Testis (tissue), 2 donors: ENCODE measurements at regions not wholly inside any gene's neighbourhood (a gene's known extent, or its start where the extent isn't known, plus 50 kb on each side); places are given as distances from the start of the nearest gene placed in this dataset.

Experiments
- DNase-seq: peaks from one replicate; pipeline ENCODE4 v3.0.0-alpha.2; 2019
- H3K27ac ChIP-seq, 2 donors: fragments of 200-600 bp; sonication (generic); one replicate each; pipeline ENCODE4 v1.5.1; 2019
- H3K27me3 ChIP-seq: fragments of 200-600 bp; sonication (generic); one replicate; pipeline ENCODE4 v1.5.1; 2019
- H3K36me3 ChIP-seq: fragments of 200-600 bp; sonication (generic); one replicate; pipeline ENCODE4 v1.5.1; 2017; ENCODE audit warnings: low read depth; ENCODE audit errors: missing control alignments
- H3K4me1 ChIP-seq: fragments of 200-600 bp; sonication (generic); one replicate; pipeline ENCODE4 v1.5.1; 2019
- H3K4me3 ChIP-seq, 2 donors: fragments of 200-600 bp; sonication (generic); one replicate each; pipeline ENCODE4 v1.5.1; 2017 to 2019
- H3K9me3 ChIP-seq: fragments of 200-600 bp; sonication (generic); one replicate; pipeline ENCODE4 v1.5.1; 2017
- POLR2A ChIP-seq: fragments of 450-650 bp; IDR thresholded peaks from one replicate; pipeline ENCODE4 v1.6.1; 2017; ENCODE audit warnings: antibody characterized with exemption, mild to moderate bottlenecking, moderate library complexity
- WGBS, 2 donors: methylation state at CpG; one replicate each; pipeline ENCODE4 v1.1.5; 2018; 5-methylcytosine and 5-hydroxymethylcytosine counted together
- intact Hi-C: fragments of 100-400 bp; cut with DNase I; formaldehyde crosslinking; loops from one replicate; pipeline ENCODE4 v1.15.1; 2023; ENCODE audit warnings: low total_unique reads
- TF ChIP-seq, protein P1 (sequence below), 3 experiments: fragments of 450-650 bp in 2 of 3; fragments of 200-600 bp in 1 of 3; sonication (generic) in 1 of 3; IDR thresholded peaks; one replicate each; pipeline ENCODE4 v1.5.1; 2016 to 2019; ENCODE audit warnings: antibody characterized with exemption in 3 of 3, mild to moderate bottlenecking in 2 of 3, moderate library complexity in 1 of 3

DNA sequence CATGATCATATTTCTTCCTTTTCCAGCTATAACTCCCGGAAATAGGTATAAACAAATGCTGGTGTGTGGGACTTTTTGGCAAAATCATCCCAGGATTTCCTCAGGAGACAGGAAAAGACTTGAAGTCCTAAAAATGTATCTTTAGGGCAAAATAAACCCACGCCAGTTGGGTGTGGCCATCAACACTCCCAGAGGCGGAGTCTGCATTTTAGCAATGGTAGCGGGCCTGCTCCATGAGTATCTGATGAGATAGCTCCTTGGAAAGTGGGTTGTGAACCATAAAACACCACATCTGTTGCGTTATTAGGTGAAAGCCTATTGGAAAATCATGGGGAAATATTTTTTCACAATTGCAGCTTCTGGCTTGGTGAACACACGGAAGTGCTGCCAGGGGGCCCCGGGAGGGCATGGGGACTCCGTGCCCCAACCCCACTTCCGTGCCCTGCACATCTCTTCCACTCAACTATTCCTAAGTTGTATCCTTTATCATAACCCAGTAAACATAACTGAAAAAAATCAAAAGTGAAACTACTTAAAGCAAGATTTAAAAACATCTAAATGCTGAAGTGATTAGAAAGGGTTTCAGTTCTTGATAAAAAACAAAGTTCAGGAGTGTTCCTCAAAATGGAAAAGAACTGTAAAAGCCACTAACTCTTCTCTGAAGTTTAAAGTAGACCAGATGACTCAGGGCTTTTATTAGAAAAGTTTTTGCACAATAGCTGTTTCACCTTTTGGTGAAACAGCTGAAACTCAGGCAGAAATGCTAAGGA is 111.2 kb downstream of the LRRC70 start:
- no peak for DNase-seq
- intact Hi-C loops = no loop called here
- 58 to 60% methylated on average over 9 of the region's 9 CpGs for WGBS, 2 donors
- Histone ChIP-seq H3K36me3 (no peaks in the 10 kb centered on the region), H3K27ac (no peak overlapping the region), H3K9me3 (no peaks in the 10 kb centered on the region), H3K4me1 (peaks cover 5% of the 10 kb centered on the region), H3K4me3 (no peak overlapping the region), H3K27me3 (no peaks in the 10 kb centered on the region)
- TF ChIP-seq, protein P1, sequence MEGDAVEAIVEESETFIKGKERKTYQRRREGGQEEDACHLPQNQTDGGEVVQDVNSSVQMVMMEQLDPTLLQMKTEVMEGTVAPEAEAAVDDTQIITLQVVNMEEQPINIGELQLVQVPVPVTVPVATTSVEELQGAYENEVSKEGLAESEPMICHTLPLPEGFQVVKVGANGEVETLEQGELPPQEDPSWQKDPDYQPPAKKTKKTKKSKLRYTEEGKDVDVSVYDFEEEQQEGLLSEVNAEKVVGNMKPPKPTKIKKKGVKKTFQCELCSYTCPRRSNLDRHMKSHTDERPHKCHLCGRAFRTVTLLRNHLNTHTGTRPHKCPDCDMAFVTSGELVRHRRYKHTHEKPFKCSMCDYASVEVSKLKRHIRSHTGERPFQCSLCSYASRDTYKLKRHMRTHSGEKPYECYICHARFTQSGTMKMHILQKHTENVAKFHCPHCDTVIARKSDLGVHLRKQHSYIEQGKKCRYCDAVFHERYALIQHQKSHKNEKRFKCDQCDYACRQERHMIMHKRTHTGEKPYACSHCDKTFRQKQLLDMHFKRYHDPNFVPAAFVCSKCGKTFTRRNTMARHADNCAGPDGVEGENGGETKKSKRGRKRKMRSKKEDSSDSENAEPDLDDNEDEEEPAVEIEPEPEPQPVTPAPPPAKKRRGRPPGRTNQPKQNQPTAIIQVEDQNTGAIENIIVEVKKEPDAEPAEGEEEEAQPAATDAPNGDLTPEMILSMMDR (IDR thresholded peaks at IDR 0.05) = no peak

DNA sequence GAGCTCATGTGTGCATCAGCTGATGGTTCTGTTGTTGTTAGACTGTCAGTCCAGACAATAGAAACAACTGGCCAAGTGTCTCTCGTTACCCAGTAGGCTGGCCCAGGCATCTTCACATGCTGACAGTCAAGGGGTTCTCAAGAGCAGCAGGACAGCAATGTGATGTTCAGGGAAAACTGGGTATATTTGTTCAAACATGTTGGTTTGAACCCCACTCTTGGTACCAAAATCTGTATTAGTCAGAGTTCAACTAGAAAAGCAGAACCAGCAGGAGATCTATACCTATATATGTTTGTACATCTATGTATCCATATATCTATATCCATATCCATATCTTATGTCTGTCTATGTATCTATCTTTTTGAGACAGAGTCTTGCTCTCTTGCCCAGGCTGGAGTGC is 108.1 kb downstream of the LRRC70 start:
- no peak for TF ChIP-seq POLR2A
- TF ChIP-seq, protein P1 (IDR thresholded peaks at IDR 0.05) = no peak
- DNase-seq = no peak
- no peak overlapping the region for H3K4me3 ChIP-seq
- intact Hi-C loops = no loop called here
- no peaks in the 10 kb centered on the region for H3K27me3 ChIP-seq
- no peaks in the 10 kb centered on the region for H3K9me3 ChIP-seq
- H3K4me1 ChIP-seq = peaks cover 5% of the 10 kb centered on the region
- H3K36me3 ChIP-seq = no peaks in the 10 kb centered on the region
- 100% methylated on average over 1 of the region's 1 CpG for WGBS, 2 donors
- no peak overlapping the region for H3K27ac ChIP-seq

DNA sequence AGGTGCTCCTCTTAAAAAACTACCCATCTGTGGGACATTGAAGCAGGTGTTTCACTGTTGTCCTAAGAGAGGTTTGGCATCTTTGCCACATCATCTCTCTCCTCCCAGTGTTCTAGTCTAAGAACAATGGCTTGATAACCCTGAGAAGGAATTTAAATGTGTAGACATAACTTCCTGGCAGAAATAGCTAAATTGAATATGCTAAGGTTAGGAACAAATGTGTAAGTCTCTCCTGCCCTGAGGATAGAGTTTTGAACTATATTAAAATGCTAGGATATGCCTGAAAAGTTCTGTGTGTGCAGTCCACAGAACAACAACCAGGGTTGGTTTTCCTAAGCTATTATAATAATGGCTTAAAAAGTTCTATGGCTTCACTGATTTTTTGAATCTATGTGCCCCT is 106.6 kb downstream of the LRRC70 start:
- TF ChIP-seq POLR2A = no peak
- TF ChIP-seq, protein P1 (IDR thresholded peaks at IDR 0.05) = no peak

DNA sequence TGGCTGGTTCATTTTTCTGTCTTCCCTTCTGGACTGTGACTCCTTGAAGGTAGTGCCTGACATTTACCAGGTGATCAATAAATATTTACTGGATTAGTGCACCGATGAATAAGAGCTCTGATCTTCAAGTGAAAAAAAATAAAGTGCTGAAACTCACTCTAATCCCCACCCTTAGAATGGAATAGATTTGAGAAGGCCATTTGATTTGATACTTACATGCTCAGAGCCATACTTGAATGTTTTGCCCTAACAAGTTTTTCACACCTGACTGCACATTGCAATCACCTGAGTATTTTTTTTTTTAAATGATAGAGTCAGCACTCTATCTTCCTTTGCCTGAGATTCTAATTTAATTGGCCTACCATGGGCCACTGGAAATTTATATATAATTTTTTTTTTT is 105.7 kb downstream of the LRRC70 start:
- H3K9me3 ChIP-seq = no peaks in the 10 kb centered on the region
- 89 to 100% methylated on average over 1 of the region's 1 CpG for WGBS, 2 donors
- H3K36me3 ChIP-seq = no peaks in the 10 kb centered on the region
- H3K27me3 ChIP-seq = no peaks in the 10 kb centered on the region
- intact Hi-C loops = no loop called here
- no peak overlapping the region for H3K27ac ChIP-seq
- H3K4me3 ChIP-seq = no peak overlapping the region
- no peak for DNase-seq
- H3K4me1 ChIP-seq = peaks cover 5% of the 10 kb centered on the region
- no peak for TF ChIP-seq POLR2A
- TF ChIP-seq, protein P1 (IDR thresholded peaks at IDR 0.05) = no peak

More for the DNA sequence above, 106.6 kb downstream of the LRRC70 start:
- DNase-seq = no peak
- Histone ChIP-seq H3K36me3 (no peaks in the 10 kb centered on the region), H3K4me3 (no peak overlapping the region), H3K9me3 (no peaks in the 10 kb centered on the region), H3K27me3 (no peaks in the 10 kb centered on the region), H3K4me1 (peaks cover 5% of the 10 kb centered on the region), H3K27ac (no peak overlapping the region)
- intact Hi-C loops = no loop called here

DNA sequence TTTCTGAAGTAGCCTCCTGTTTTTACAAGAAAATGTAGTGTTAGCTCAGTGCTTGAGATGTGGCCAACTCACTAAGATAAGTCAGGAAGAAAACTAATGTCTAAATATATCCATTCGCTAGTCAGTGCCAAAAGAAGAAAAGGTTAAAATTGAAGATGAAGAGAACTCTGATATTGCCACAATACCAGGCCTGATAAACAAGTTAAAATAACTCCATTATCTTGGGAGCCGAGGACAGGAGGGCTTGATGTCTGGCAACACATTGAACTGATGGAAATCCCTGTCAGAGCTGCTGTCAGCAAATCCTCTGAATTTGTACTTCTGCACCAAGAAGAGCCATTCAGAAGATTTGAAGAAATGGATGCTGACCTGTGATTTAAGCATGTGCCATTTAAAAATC is 103.4 kb downstream of the LRRC70 start:
- intact Hi-C loops = no loop called here
- H3K27me3 ChIP-seq = no peaks in the 10 kb centered on the region
- no peak for DNase-seq
- TF ChIP-seq POLR2A = no peak
- TF ChIP-seq, protein P1 (IDR thresholded peaks at IDR 0.05) = no peak
- H3K36me3 ChIP-seq = no peaks in the 10 kb centered on the region
- no peak overlapping the region for H3K4me3 ChIP-seq
- no peak overlapping the region for H3K27ac ChIP-seq
- WGBS, 2 donors = 32 to 52% methylated on average over 2 of the region's 2 CpGs
- no peaks in the 10 kb centered on the region for H3K9me3 ChIP-seq
- peaks cover 5% of the 10 kb centered on the region for H3K4me1 ChIP-seq
